CD4-positive, alpha-beta T cell (primary cell): ENCODE measurements at regions not wholly inside any gene's neighbourhood (a gene's known extent, or its start where the extent isn't known, plus 50 kb on each side); places are given as distances from the start of the nearest gene placed in this dataset.

Source experiments
- ATAC-seq: fragments of 200-7000 bp; cut with Tn5 transposase; one replicate; pipeline ENCODE4 v1.10.0; 2022; ENCODE audit warnings: mild to moderate bottlenecking; ENCODE audit not compliant: poor library complexity
- CTCF ChIA-PET: fragments of 350-600 bp; sonication (Branson Sonifier 250); formaldehyde crosslinking; loops from one replicate; lab custom pipeline; 2021; ENCODE audit warnings: antibody characterized with exemption, inconsistent platforms; lab: Charles Lee
- POLR2A ChIA-PET: fragments of 350-600 bp; sonication (Branson Sonifier 250); formaldehyde crosslinking; loops from one replicate; lab custom pipeline; 2021; ENCODE audit warnings: antibody characterized with exemption, inconsistent platforms; lab: Charles Lee
- DNase-seq, 14 experiments: peaks; one replicate each; pipeline ENCODE4 v3.0.0-alpha.2; 2013 to 2020; ENCODE audit warnings: mixed read lengths in 2 of 14
- H3K27ac ChIP-seq, 2 donors: one replicate each; pipeline versions ENCODE4 v1.5.1 to v1.7.0; 2013; ENCODE audit warnings: low read length in 2 of 2, low read depth in 1 of 2, mild to moderate bottlenecking in 1 of 2
- H3K27me3 ChIP-seq, 2 experiments: 1 replicate in 1 of 2; 2 replicates in 1 of 2; pipeline versions ENCODE4 v1.6.1 to v1.7.0; 2013; ENCODE audit warnings: low read length in 2 of 2, control low read depth in 1 of 2, mild to moderate bottlenecking in 1 of 2, moderate library complexity in 1 of 2; ENCODE audit not compliant: insufficient read depth in 2 of 2, control insufficient read depth in 1 of 2
- H3K36me3 ChIP-seq: one replicate; pipeline ENCODE4 v1.6.1; 2013; ENCODE audit warnings: low read length, control low read depth; ENCODE audit not compliant: insufficient read depth
- H3K4me1 ChIP-seq: one replicate; pipeline ENCODE4 v1.6.1; 2013; ENCODE audit warnings: low read length, control low read depth; ENCODE audit not compliant: insufficient read depth
- H3K4me3 ChIP-seq: one replicate; pipeline ENCODE4 v1.5.1; 2013; ENCODE audit warnings: mild to moderate bottlenecking, low read length, moderate library complexity
- H3K9me3 ChIP-seq, 2 experiments: 1 replicate in 1 of 2; 2 replicates in 1 of 2; pipeline versions ENCODE4 v1.6.1 to v1.7.0; 2013; ENCODE audit warnings: low read length in 2 of 2, mild to moderate bottlenecking in 2 of 2, control low read depth in 1 of 2, moderate library complexity in 1 of 2; ENCODE audit not compliant: control insufficient read depth in 1 of 2, insufficient read depth in 1 of 2
- H3K27ac Mint-ChIP-seq: one replicate; pipeline ENCODE4 v1.8.0; 2020; ENCODE audit warnings: mixed read lengths
- H3K27me3 Mint-ChIP-seq: one replicate; pipeline ENCODE4 v1.8.0; 2021; ENCODE audit warnings: mixed read lengths
- H3K36me3 Mint-ChIP-seq: one replicate; pipeline ENCODE4 v1.8.0; 2021; ENCODE audit warnings: low read depth, mixed read lengths
- H3K4me1 Mint-ChIP-seq: one replicate; pipeline ENCODE4 v1.8.0; 2021; ENCODE audit warnings: low read depth, mixed read lengths
- H3K4me3 Mint-ChIP-seq: one replicate; pipeline ENCODE4 v1.8.0; 2020; ENCODE audit warnings: mild to moderate bottlenecking, mixed read lengths
- H3K9me3 Mint-ChIP-seq: one replicate; pipeline ENCODE4 v1.8.0; 2020; ENCODE audit warnings: mixed read lengths
- intact Hi-C, 2 experiments: fragments of 100-400 bp; cut with DNase I in 1 of 2; cut with micrococcal nuclease in 1 of 2; formaldehyde crosslinking; loops; one replicate each; pipeline versions ENCODE4 v1.15.1 to v1.9.0; 2023 to 2025; cut with DNase I, micrococcal nuclease
- TF ChIP-seq, protein P1 (sequence below): fragments of 200-600 bp; IDR thresholded peaks from one replicate; pipeline ENCODE4 v1.8.0; 2022; ENCODE audit warnings: antibody characterized with exemption, mild to moderate bottlenecking

DNA sequence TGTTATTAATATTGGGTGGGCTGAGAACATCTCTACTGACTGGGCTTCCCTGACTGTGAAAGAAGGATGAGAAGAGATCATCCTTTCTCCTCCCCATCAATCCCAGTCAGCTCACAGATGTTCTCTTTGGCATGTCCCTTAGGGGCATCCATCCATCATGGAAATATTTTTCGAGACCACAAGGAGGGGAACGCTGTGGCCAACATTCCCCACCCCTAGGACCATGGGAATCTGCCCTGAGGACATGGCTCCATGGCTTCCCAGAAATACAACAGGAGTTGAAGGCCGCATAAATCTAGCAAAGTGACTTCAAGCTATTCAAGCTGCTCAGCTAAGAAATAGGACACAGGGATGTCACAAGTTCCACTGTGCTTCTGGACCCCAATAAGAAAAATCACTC is 456.8 kb downstream of the MED13L start:
- H3K36me3 ChIP-seq = no peaks in the 10 kb centered on the region
- ATAC-seq = no peak
- Mint-ChIP-seq H3K4me3 (no peak overlapping the region), H3K9me3 (no peaks in the 10 kb centered on the region), H3K27ac (no peak overlapping the region), H3K4me1 (no peaks in the 10 kb centered on the region), H3K27me3 (peaks cover 25% of the 10 kb centered on the region), H3K36me3 (no peaks in the 10 kb centered on the region)
- DNase-seq = no peak
- intact Hi-C loops = no loop called here
- peaks cover 0 to 2% of the 10 kb centered on the region in 2 experiments for H3K27me3 ChIP-seq
- H3K9me3 ChIP-seq = peaks cover 0 to 4% of the 10 kb centered on the region in 2 experiments
- TF ChIP-seq, protein P1, sequence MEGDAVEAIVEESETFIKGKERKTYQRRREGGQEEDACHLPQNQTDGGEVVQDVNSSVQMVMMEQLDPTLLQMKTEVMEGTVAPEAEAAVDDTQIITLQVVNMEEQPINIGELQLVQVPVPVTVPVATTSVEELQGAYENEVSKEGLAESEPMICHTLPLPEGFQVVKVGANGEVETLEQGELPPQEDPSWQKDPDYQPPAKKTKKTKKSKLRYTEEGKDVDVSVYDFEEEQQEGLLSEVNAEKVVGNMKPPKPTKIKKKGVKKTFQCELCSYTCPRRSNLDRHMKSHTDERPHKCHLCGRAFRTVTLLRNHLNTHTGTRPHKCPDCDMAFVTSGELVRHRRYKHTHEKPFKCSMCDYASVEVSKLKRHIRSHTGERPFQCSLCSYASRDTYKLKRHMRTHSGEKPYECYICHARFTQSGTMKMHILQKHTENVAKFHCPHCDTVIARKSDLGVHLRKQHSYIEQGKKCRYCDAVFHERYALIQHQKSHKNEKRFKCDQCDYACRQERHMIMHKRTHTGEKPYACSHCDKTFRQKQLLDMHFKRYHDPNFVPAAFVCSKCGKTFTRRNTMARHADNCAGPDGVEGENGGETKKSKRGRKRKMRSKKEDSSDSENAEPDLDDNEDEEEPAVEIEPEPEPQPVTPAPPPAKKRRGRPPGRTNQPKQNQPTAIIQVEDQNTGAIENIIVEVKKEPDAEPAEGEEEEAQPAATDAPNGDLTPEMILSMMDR = no peak
- ChIA-PET CTCF (no interaction called here), POLR2A (no interaction called here)
- H3K4me1 ChIP-seq = no peaks in the 10 kb centered on the region
- H3K4me3 ChIP-seq = no peak overlapping the region
- no peak overlapping the region for H3K27ac ChIP-seq

DNA sequence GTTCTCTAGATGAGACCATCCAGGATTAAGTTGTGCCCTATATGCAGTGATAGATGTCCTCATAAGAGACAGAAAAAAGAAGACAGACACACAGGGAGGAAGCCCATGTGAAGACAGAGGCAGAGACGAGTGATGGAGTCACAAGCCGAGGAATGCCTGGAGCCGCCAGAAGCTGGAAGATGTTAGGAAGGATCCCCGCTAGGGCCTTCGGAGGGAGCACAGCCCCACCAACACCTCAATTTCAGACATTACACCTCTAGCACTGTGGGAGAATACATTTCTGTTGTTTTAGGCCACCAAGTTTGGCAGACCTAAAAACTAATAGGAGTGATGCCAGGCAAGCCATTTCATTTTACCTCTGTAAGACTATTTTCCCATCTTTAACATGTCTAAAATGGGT is 458.5 kb downstream of the MED13L start:
- Mint-ChIP-seq H3K4me1 (no peaks in the 10 kb centered on the region), H3K36me3 (no peaks in the 10 kb centered on the region), H3K27ac (no peak overlapping the region), H3K27me3 (peaks cover 33% of the 10 kb centered on the region), H3K4me3 (no peak overlapping the region), H3K9me3 (no peaks in the 10 kb centered on the region)
- TF ChIP-seq, protein P1 = no peak
- ATAC-seq (no peak), DNase-seq (no peak)
- Histone ChIP-seq H3K4me3 (no peak overlapping the region), H3K27ac (no peak overlapping the region), H3K27me3 (peaks cover 0 to 2% of the 10 kb centered on the region in 2 experiments), H3K4me1 (no peaks in the 10 kb centered on the region), H3K36me3 (no peaks in the 10 kb centered on the region), H3K9me3 (peaks cover 0 to 4% of the 10 kb centered on the region in 2 experiments)
- POLR2A ChIA-PET = no interaction called here
- intact Hi-C loops = no loop called here
- CTCF ChIA-PET = no interaction called here

DNA sequence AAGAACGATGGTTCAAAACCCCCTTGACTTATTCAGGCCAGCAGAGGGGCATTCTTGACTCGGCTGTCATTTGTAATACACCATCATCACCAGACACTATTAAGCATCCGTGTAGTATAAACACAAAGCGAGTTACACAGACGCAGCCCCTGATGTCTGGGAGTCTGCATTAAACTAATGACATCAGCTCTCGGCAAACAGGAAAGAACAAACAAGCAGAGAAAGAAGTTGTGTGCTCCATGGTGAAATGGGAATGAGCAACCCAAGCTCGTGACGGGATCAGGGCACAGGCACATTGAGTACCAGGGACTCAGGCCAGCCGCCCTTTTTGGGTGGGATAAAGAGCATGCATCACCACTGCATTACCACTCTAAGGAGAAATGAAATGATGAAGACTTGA is 460.1 kb downstream of the MED13L start:
- POLR2A ChIA-PET = no interaction called here
- H3K27ac ChIP-seq = no peak overlapping the region
- Mint-ChIP-seq H3K4me1 (no peaks in the 10 kb centered on the region), H3K27me3 (peaks cover 29% of the 10 kb centered on the region), H3K9me3 (peaks cover 3% of the 10 kb centered on the region), H3K27ac (no peak overlapping the region), H3K4me3 (no peak overlapping the region), H3K36me3 (no peaks in the 10 kb centered on the region)
- H3K9me3 ChIP-seq = no peaks in the 10 kb centered on the region
- DNase-seq (no peak), ATAC-seq (no peak)
- CTCF ChIA-PET = no interaction called here
- intact Hi-C loops = no loop called here
- H3K36me3 ChIP-seq = no peaks in the 10 kb centered on the region
- no peaks in the 10 kb centered on the region for H3K4me1 ChIP-seq
- TF ChIP-seq, protein P1 = no peak
- H3K4me3 ChIP-seq = no peak overlapping the region
- peaks cover 0 to 4% of the 10 kb centered on the region in 2 experiments for H3K27me3 ChIP-seq
